Mesendoderm (in vitro differentiated cells): ENCODE measurements at regions not wholly inside any gene's neighbourhood (a gene's known extent, or its start where the extent isn't known, plus 50 kb on each side); places are given as distances from the start of the nearest gene placed in this dataset.

Experiments
- DNase-seq: peaks from one replicate; pipeline ENCODE4 v3.0.0; 2013
- H2AK5ac ChIP-seq: 2 replicates; pipeline ENCODE4 v1.6.1; 2013; ENCODE audit warnings: low read length, inconsistent platforms
- H2BK120ac ChIP-seq: 2 replicates; pipeline ENCODE4 v1.6.1; 2013; ENCODE audit warnings: low read depth, mild to moderate bottlenecking, low read length, moderate library complexity, mixed read lengths
- H2BK15ac ChIP-seq: replicated peaks from 2 replicates; pipeline ENCODE4 v1.6.1; 2013; ENCODE audit warnings: low read depth, mild to moderate bottlenecking, moderate library complexity
- H2BK5ac ChIP-seq: 2 replicates; pipeline ENCODE4 v1.6.1; 2013; ENCODE audit warnings: low read length, inconsistent platforms
- H3K18ac ChIP-seq: 2 replicates; pipeline ENCODE4 v1.6.1; 2013; ENCODE audit warnings: mild to moderate bottlenecking, low read length, mixed read lengths
- H3K23ac ChIP-seq: one replicate; pipeline ENCODE4 v1.6.1; 2013; ENCODE audit warnings: low read length
- H3K27ac ChIP-seq: 2 replicates; pipeline ENCODE4 v1.5.1; 2013; ENCODE audit warnings: low read depth, mild to moderate bottlenecking, inconsistent platforms, low read length, moderate library complexity
- H3K27me3 ChIP-seq: 2 replicates; pipeline ENCODE4 v1.6.1; 2013; ENCODE audit warnings: low read length, control low read depth, mild to moderate bottlenecking, inconsistent platforms; ENCODE audit not compliant: insufficient read depth, poor library complexity
- H3K36me3 ChIP-seq: 2 replicates; pipeline ENCODE4 v1.6.1; 2013; ENCODE audit warnings: low read length, inconsistent platforms; ENCODE audit not compliant: control insufficient read depth, insufficient read depth
- H3K4ac ChIP-seq: one replicate; pipeline ENCODE4 v1.6.1; 2013; ENCODE audit warnings: low read depth, mild to moderate bottlenecking, low read length, moderate library complexity
- H3K4me1 ChIP-seq: 2 replicates; pipeline ENCODE4 v1.6.1; 2013; ENCODE audit warnings: low read depth, low read length, inconsistent platforms; ENCODE audit not compliant: control insufficient read depth
- H3K4me2 ChIP-seq: 2 replicates; pipeline ENCODE4 v1.6.1; 2013; ENCODE audit warnings: low read length
- H3K4me3 ChIP-seq: 2 replicates; pipeline ENCODE4 v1.5.1; 2013; ENCODE audit warnings: mild to moderate bottlenecking, low read length
- H3K56ac ChIP-seq: one replicate; pipeline ENCODE4 v1.6.1; 2013; ENCODE audit warnings: low read length
- H3K79me1 ChIP-seq: 2 replicates; pipeline ENCODE4 v1.6.1; 2013; ENCODE audit warnings: low read length, inconsistent platforms
- H3K79me2 ChIP-seq: 2 replicates; pipeline ENCODE4 v1.6.1; 2013; ENCODE audit warnings: mild to moderate bottlenecking, low read length; ENCODE audit not compliant: control insufficient read depth, insufficient read depth
- H3K9ac ChIP-seq: 2 replicates; pipeline ENCODE4 v1.6.1; 2013; ENCODE audit warnings: low read length, inconsistent platforms
- H4K5ac ChIP-seq: one replicate; pipeline ENCODE4 v1.6.1; 2013; ENCODE audit warnings: low read length
- H4K8ac ChIP-seq: one replicate; pipeline ENCODE4 v1.6.1; 2013; ENCODE audit warnings: low read depth, mild to moderate bottlenecking, control low read depth, low read length, moderate library complexity
- WGBS: extraction: QIAGEN DNeasy Blood & Tissue Kit; methylation state at CpG from one replicate; pipeline ENCODE4 v1.1.7; 2013; ENCODE audit warnings: low lambda C conversion rate, missing lambda C conversion rate; ENCODE audit not compliant: insufficient coverage; ENCODE audit errors: extremely low coverage; 5-methylcytosine and 5-hydroxymethylcytosine counted together

DNA sequence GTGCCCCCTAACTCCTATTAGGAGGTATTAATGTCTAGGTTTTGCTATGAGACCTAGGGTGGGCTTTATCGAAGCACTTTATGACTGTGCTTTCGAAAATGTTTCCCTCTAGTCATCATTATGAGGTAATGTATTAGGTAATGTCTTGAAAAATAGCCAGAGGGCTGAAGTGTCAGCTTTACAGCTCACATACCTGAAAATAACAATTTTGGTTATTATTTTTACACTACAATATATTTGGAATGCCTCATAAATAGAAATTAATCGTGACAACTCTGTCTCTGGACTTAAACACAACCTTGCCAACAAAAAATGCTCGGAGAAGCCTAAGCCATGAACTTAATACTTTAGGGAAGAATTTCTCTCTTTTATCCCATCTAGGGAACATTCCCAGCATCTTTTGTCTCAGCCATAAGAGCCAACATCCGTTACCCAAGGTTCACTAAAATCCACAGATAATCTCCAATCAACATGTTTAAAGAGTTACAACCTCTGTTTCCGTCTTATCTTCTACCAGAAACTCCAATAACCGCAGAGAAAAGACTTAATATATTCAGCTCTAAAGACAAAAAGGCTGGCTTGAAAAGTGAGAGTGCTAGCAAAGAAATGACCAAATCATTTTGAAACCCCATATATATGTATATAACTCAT lies 130.9 kb upstream of the RND3 start:
- Histone ChIP-seq H3K27me3 (no peaks in the 10 kb centered on the region), H3K79me2 (no peaks in the 10 kb centered on the region), H2AK5ac (no peak overlapping the region), H2BK5ac (no peak overlapping the region), H3K4me1 (no peaks in the 10 kb centered on the region), H3K79me1 (no peaks in the 10 kb centered on the region), H3K23ac (no peak overlapping the region), H3K56ac (no peak overlapping the region), H3K4ac (no peak overlapping the region), H3K4me3 (no peak overlapping the region), H2BK15ac (no peak overlapping the region), H4K8ac (no peak overlapping the region), H3K27ac (no peak overlapping the region), H2BK120ac (no peak overlapping the region), H3K36me3 (no peaks in the 10 kb centered on the region), H3K4me2 (no peak overlapping the region), H4K5ac (no peak overlapping the region), H3K9ac (no peak overlapping the region), H3K18ac (no peak overlapping the region)
- no CpG with 5 or more reads among the region's 7 CpGs for WGBS
- DNase-seq: no peak

GRCh38 chr2:150617351-150617978 lies 130.0 kb upstream of the RND3 start:
- no peak overlapping the region for H2AK5ac ChIP-seq
- H3K9ac ChIP-seq: no peak overlapping the region
- H3K4me3 ChIP-seq: no peak overlapping the region
- no peak overlapping the region for H3K23ac ChIP-seq
- no peaks in the 10 kb centered on the region for H3K79me1 ChIP-seq
- no peaks in the 10 kb centered on the region for H3K4me1 ChIP-seq
- H3K4me2 ChIP-seq: no peak overlapping the region
- no peak overlapping the region for H2BK5ac ChIP-seq
- no peak overlapping the region for H2BK120ac ChIP-seq
- no peaks in the 10 kb centered on the region for H3K79me2 ChIP-seq
- no peak overlapping the region for H3K4ac ChIP-seq
- H2BK15ac ChIP-seq: no peak overlapping the region
- no peak overlapping the region for H3K27ac ChIP-seq
- H4K5ac ChIP-seq: no peak overlapping the region
- no peak overlapping the region for H3K56ac ChIP-seq
- peak; percentile 19 for DNase-seq
- no peak overlapping the region for H4K8ac ChIP-seq
- WGBS: no CpG with 5 or more reads among the region's 6 CpGs
- H3K36me3 ChIP-seq: no peaks in the 10 kb centered on the region
- no peaks in the 10 kb centered on the region for H3K27me3 ChIP-seq
- no peak overlapping the region for H3K18ac ChIP-seq

DNA sequence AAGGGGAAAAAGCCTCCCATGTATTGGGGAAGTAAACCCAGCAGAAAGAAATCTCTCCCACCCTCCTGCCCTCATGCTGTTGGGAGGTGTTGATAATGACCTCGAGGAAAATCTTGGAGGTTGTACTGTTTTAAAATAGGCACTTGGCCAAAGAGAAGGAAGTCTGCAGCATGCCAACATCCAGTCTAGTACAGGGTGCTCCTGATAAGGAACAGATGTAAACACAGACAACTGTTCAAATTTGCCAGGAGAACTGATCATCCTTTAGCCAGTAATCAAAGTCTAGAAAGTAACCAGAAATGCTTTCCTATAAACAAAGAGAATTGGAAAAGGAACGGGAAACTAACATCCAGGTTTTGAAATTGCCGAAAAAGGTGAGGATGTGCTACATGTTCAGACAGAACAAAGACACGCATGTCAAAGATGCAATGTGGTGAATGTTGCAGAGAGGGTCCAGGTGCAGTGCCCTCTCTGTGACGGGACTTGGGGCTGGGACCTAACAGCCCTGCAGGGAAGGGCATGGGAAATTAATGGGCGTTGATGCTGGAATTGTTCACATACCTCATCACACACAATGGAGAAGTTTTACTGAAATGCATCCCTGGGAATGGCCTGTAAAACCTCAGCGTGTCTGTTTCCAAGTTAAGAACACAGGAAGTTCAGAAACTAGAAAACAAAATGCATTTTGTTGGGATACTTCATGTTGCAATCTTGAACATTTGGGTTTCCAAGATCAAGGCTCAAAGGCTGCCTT lies 125.7 kb upstream of the RND3 start:
- Histone ChIP-seq H4K8ac (no peak overlapping the region), H4K5ac (no peak overlapping the region), H2BK120ac (no peak overlapping the region), H3K4ac (no peak overlapping the region), H2BK15ac (no peak overlapping the region), H3K4me2 (no peak overlapping the region), H3K23ac (no peak overlapping the region), H3K36me3 (no peaks in the 10 kb centered on the region), H3K27ac (no peak overlapping the region), H3K18ac (no peak overlapping the region), H2BK5ac (no peak overlapping the region), H3K79me2 (no peaks in the 10 kb centered on the region), H3K9ac (no peak overlapping the region), H3K79me1 (no peaks in the 10 kb centered on the region), H3K56ac (no peak overlapping the region), H3K4me1 (no peaks in the 10 kb centered on the region), H2AK5ac (no peak overlapping the region), H3K4me3 (no peak overlapping the region), H3K27me3 (no peaks in the 10 kb centered on the region)
- no CpG with 5 or more reads among the region's 7 CpGs for WGBS
- no peak for DNase-seq

DNA sequence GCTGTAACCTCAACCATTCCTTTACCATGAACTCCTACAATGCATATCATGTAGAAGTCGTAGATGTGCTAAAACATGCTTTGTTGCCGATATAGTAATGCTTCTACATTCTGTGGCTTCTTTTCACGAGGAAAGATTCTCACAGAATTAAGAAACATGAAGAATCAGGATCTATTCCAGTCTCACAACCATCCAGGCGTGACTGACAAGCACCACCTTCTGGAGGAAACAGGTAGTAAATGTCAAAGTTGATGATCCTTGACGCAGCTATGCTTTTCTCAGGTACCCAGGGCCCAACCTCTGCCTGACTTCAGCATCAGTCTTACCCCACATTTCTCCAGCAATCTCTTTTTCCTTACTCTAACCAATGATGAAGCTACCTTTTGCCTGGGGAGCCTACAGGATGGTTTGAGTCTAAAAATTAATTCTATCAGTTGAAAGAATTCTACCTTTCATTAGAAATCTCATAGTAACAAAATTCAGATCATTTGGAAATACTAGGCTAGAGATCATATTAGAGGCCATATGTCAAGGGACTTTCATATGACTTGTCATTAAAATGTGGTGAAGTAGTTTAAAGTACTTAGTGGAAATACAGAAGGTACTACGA lies 123.3 kb upstream of the RND3 start:
- Histone ChIP-seq H3K27me3 (no peaks in the 10 kb centered on the region), H3K4me2 (no peak overlapping the region), H4K8ac (no peak overlapping the region), H2BK15ac (no peak overlapping the region), H3K4ac (no peak overlapping the region), H3K23ac (no peak overlapping the region), H4K5ac (no peak overlapping the region), H3K4me3 (no peak overlapping the region), H3K79me2 (no peaks in the 10 kb centered on the region), H3K4me1 (no peaks in the 10 kb centered on the region), H3K9ac (no peak overlapping the region), H2BK120ac (no peak overlapping the region), H3K18ac (no peak overlapping the region), H3K56ac (no peak overlapping the region), H3K36me3 (no peaks in the 10 kb centered on the region), H2AK5ac (no peak overlapping the region), H3K79me1 (no peaks in the 10 kb centered on the region), H3K27ac (no peak overlapping the region), H2BK5ac (no peak overlapping the region)
- DNase-seq: peak; percentile 70
- WGBS: no CpG with 5 or more reads among the region's 6 CpGs

DNA sequence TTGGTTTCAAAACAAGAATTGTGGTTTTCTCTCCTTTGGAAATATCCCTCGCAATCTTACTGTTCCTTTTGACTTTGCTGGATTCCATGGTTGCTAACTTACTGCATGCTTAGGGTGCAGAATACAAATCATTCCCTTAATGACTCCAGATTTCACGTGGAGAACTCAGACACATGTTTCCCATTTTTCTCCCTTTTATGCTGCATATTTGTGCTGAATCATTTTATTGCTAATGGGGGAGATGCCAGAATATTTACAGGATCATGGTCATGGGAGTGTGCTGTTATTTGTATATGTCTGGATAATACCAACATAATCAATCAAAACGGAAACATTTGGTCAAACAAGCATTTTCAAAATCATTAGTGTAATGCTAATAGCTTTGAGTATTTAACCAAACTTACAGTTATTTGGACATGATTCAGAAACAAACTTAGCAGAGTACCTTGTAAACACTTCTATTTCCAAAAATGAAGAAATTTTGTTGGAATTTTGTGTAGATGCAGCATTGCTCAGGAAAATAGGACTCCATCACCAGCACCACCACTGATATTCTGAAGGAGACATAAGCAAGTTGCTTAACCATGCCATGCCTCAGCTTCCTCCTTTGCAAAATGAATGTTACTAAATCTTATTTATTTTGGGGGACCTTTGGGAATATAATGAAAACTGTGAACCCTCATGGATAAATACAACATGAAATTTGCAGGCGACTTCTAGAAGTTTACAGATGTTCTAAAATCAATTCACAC lies 122.5 kb upstream of the RND3 start:
- Histone ChIP-seq H3K23ac (no peak overlapping the region), H3K79me1 (no peaks in the 10 kb centered on the region), H3K79me2 (no peaks in the 10 kb centered on the region), H3K4me3 (no peak overlapping the region), H3K4ac (no peak overlapping the region), H3K9ac (no peak overlapping the region), H2BK15ac (no peak overlapping the region), H3K4me2 (no peak overlapping the region), H4K8ac (no peak overlapping the region), H3K36me3 (no peaks in the 10 kb centered on the region), H4K5ac (no peak overlapping the region), H3K56ac (no peak overlapping the region), H3K27ac (no peak overlapping the region), H3K4me1 (no peaks in the 10 kb centered on the region), H3K18ac (no peak overlapping the region), H2BK5ac (no peak overlapping the region), H3K27me3 (no peaks in the 10 kb centered on the region), H2BK120ac (no peak overlapping the region), H2AK5ac (no peak overlapping the region)
- no peak for DNase-seq
- no CpG with 5 or more reads among the region's 4 CpGs for WGBS
